WTC11 (cell line): ENCODE measurements at regions not wholly inside any gene's neighbourhood (a gene's known extent, or its start where the extent isn't known, plus 50 kb on each side); places are given as distances from the start of the nearest gene placed in this dataset.

ENCODE experiments used
- ATAC-seq: fragments of 200-7000 bp; cut with Tn5 transposase; 2 replicates; pipeline ENCODE4 v1.10.0; 2021; ENCODE audit warnings: mild to moderate bottlenecking, moderate library complexity
- CTCF ChIA-PET: fragments of 300-600 bp; sonication (Branson Sonifier 250); formaldehyde crosslinking; loops from one replicate; lab custom pipeline; 2021; ENCODE audit warnings: antibody characterized with exemption; lab: Charles Lee
- POLR2A ChIA-PET: fragments of 350-600 bp; sonication (Branson Sonifier 250); formaldehyde crosslinking; loops from one replicate; lab custom pipeline; 2021; ENCODE audit warnings: antibody characterized with exemption; lab: Charles Lee
- DNase-seq: peaks from one replicate; pipeline ENCODE4 v3.0.0; 2021; ENCODE audit warnings: low spot score
- H3K27ac Mint-ChIP-seq: 2 replicates; pipeline ENCODE4 v1.8.0; 2021; ENCODE audit warnings: mixed read lengths
- H3K27me3 Mint-ChIP-seq: 2 replicates; pipeline ENCODE4 v1.8.0; 2021; ENCODE audit warnings: low read depth, mild to moderate bottlenecking, moderate library complexity, mixed read lengths
- H3K36me3 Mint-ChIP-seq: 2 replicates; pipeline ENCODE4 v1.8.0; 2021; ENCODE audit warnings: mixed read lengths
- H3K4me1 Mint-ChIP-seq: 2 replicates; pipeline ENCODE4 v1.8.0; 2022; ENCODE audit warnings: mixed read lengths
- H3K4me3 Mint-ChIP-seq: 2 replicates; pipeline ENCODE4 v1.8.0; 2021; ENCODE audit warnings: mild to moderate bottlenecking, moderate library complexity, mixed read lengths
- H3K9me3 Mint-ChIP-seq: 2 replicates; pipeline ENCODE4 v1.8.0; 2021; ENCODE audit warnings: mixed read lengths
- ESRRA ChIP-seq: sonication (generic); formaldehyde crosslinking; IDR thresholded peaks from 2 replicates; pipeline ENCODE4 v1.8.1; 2022; ENCODE audit warnings: mild to moderate bottlenecking, missing genetic modification reagents, borderline replicate concordance
- FOXK1 ChIP-seq: sonication (generic); formaldehyde crosslinking; IDR thresholded peaks from 2 replicates; pipeline ENCODE4 v1.8.0; 2022; ENCODE audit warnings: mild to moderate bottlenecking, moderate library complexity, missing genetic modification reagents
- FOXP1 ChIP-seq: sonication (generic); formaldehyde crosslinking; IDR thresholded peaks from 2 replicates; pipeline ENCODE4 v1.8.0; 2022; ENCODE audit warnings: missing genetic modification reagents, mild to moderate bottlenecking, moderate library complexity, borderline replicate concordance
- GTF2I ChIP-seq: fragments of 250-450 bp; sonication (Bioruptor Pico); conservative IDR thresholded peaks from 2 replicates; pipeline ENCODE4 v1.4.0; 2021; ENCODE audit warnings: mild to moderate bottlenecking
- HMGA2 ChIP-seq: fragments of 250-450 bp; sonication (Bioruptor Pico); IDR thresholded peaks from 2 replicates; pipeline ENCODE4 v1.4.0; 2021; ENCODE audit warnings: mild to moderate bottlenecking, moderate library complexity
- NFE2L1 ChIP-seq: sonication (generic); formaldehyde crosslinking; IDR thresholded peaks from 2 replicates; pipeline ENCODE4 v1.8.1; 2023; ENCODE audit warnings: missing genetic modification reagents
- SMAD3 ChIP-seq: sonication (generic); formaldehyde crosslinking; IDR thresholded peaks from 2 replicates; pipeline ENCODE4 v1.8.0; 2022; ENCODE audit warnings: missing genetic modification reagents, mild to moderate bottlenecking, borderline replicate concordance
- ZBTB21 ChIP-seq: sonication (generic); formaldehyde crosslinking; IDR thresholded peaks from 2 replicates; pipeline ENCODE4 v1.8.1; 2023; ENCODE audit warnings: mild to moderate bottlenecking, missing genetic modification reagents, borderline replicate concordance
- ZNF263 ChIP-seq: sonication (generic); formaldehyde crosslinking; IDR thresholded peaks from 2 replicates; pipeline ENCODE4 v1.8.1; 2022; ENCODE audit warnings: low read depth, mild to moderate bottlenecking, moderate library complexity, missing genetic modification reagents
- ZNF317 ChIP-seq: sonication (generic); formaldehyde crosslinking; IDR thresholded peaks from 2 replicates; pipeline ENCODE4 v1.8.1; 2023; ENCODE audit warnings: low read depth, mild to moderate bottlenecking, moderate library complexity, missing genetic modification reagents, borderline replicate concordance
- TF ChIP-seq, protein P1 (sequence below): sonication (generic); formaldehyde crosslinking; IDR thresholded peaks from 2 replicates; pipeline ENCODE4 v1.8.1; 2023; ENCODE audit warnings: mild to moderate bottlenecking, missing genetic modification reagents, moderate library complexity
- TF ChIP-seq, protein P2 (sequence below): sonication (generic); formaldehyde crosslinking; IDR thresholded peaks from 2 replicates; pipeline ENCODE4 v1.8.0; 2022; ENCODE audit warnings: mild to moderate bottlenecking, missing genetic modification reagents
- TF ChIP-seq, protein P3 (sequence below): sonication (generic); formaldehyde crosslinking; IDR thresholded peaks from 2 replicates; pipeline ENCODE4 v1.8.1; 2022; ENCODE audit warnings: missing genetic modification reagents, borderline replicate concordance
- TF ChIP-seq, protein P4 (sequence below): fragments of 250-450 bp; sonication (Bioruptor Pico); IDR thresholded peaks from 2 replicates; pipeline ENCODE4 v1.9.0; 2021; ENCODE audit warnings: mild to moderate bottlenecking
- TF ChIP-seq, protein P5 (sequence below): sonication (generic); formaldehyde crosslinking; conservative IDR thresholded peaks from 2 replicates; pipeline ENCODE4 v1.8.1; 2022; ENCODE audit warnings: mild to moderate bottlenecking, missing genetic modification reagents
- TF ChIP-seq, protein P6 (sequence below): sonication (generic); formaldehyde crosslinking; IDR thresholded peaks from 2 replicates; pipeline ENCODE4 v1.8.1; 2022; ENCODE audit warnings: low read depth, mild to moderate bottlenecking, moderate library complexity, missing genetic modification reagents, borderline replicate concordance
- TF ChIP-seq, protein P7 (sequence below): sonication (generic); formaldehyde crosslinking; conservative IDR thresholded peaks from 2 replicates; pipeline ENCODE4 v1.8.1; 2023; ENCODE audit warnings: mild to moderate bottlenecking, low read depth, missing genetic modification reagents, moderate library complexity
- TF ChIP-seq, protein P8 (sequence below): sonication (generic); formaldehyde crosslinking; IDR thresholded peaks from 2 replicates; pipeline ENCODE4 v1.8.1; 2023; ENCODE audit warnings: mild to moderate bottlenecking, missing genetic modification reagents, moderate library complexity
- TF ChIP-seq, protein P9 (sequence below): sonication (generic); formaldehyde crosslinking; IDR thresholded peaks from 2 replicates; pipeline ENCODE4 v1.8.1; 2023; ENCODE audit warnings: mild to moderate bottlenecking, missing genetic modification reagents

DNA sequence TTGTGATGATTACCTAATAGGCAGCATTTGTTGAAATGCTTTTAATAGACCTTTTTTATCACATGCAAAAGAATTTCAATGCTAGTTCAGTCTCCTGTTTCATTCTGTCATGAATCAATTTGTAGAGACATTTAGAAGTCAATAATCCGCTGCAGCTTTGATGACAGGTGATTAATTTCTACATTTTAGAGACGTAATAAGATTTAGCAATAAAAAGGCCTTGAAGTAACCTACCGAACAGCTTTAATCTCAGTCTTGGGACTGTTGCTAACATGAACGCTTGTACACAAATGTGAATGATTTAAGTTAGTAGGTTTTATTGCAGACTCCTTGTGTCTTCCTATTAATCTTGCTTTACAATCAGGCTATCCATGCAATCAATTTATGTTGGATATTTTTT is 186.5 kb downstream of the MZT1 start:
- Mint-ChIP-seq H3K9me3 (no peaks in the 10 kb centered on the region), H3K27me3 (peaks cover 18% of the 10 kb centered on the region), H3K4me1 (no peaks in the 10 kb centered on the region), H3K27ac (no peak overlapping the region), H3K4me3 (no peak overlapping the region), H3K36me3 (no peaks in the 10 kb centered on the region)
- DNase-seq (no peak), ATAC-seq (no peak)
- TF ChIP-seq NFE2L1 (CRISPR knock-in tag) = no peak
- TF ChIP-seq ESRRA (CRISPR knock-in tag) = no peak
- no peak for TF ChIP-seq SMAD3
- TF ChIP-seq, protein P1, sequence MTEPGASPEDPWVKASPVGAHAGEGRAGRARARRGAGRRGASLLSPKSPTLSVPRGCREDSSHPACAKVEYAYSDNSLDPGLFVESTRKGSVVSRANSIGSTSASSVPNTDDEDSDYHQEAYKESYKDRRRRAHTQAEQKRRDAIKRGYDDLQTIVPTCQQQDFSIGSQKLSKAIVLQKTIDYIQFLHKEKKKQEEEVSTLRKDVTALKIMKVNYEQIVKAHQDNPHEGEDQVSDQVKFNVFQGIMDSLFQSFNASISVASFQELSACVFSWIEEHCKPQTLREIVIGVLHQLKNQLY (CRISPR knock-in tag) = no peak
- TF ChIP-seq ZBTB21 = no peak
- POLR2A ChIA-PET = no interaction called here
- CTCF ChIA-PET = no interaction called here

DNA sequence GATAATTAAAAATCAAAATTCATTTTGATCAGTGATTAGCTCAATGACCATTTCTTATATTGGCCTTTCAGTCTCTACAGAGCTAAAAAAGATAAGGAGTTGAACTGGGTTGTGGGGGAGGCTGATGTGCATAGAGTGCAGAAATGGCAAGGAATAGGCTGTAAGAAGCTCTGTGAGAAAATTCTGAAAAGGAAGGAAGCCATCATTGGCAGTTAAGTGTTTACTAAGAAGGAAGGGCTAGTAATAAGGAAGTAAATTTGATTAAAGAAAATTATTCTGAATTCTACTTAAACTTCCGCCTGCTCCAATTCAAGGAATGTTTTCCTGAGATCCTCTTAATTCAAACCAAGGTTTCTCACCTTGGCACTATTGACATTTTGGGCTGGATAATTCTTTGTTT is 187.5 kb downstream of the MZT1 start:
- H3K27me3 Mint-ChIP-seq = peaks cover 18% of the 10 kb centered on the region
- no peak for DNase-seq
- POLR2A ChIA-PET = no interaction called here
- no peaks in the 10 kb centered on the region for H3K9me3 Mint-ChIP-seq
- CTCF ChIA-PET = no interaction called here
- peaks cover 4% of the 10 kb centered on the region for H3K4me1 Mint-ChIP-seq
- ATAC-seq = no peak
- H3K36me3 Mint-ChIP-seq = no peaks in the 10 kb centered on the region
- H3K4me3 Mint-ChIP-seq = no peak overlapping the region
- H3K27ac Mint-ChIP-seq = no peak overlapping the region
- TF ChIP-seq, protein P2, sequence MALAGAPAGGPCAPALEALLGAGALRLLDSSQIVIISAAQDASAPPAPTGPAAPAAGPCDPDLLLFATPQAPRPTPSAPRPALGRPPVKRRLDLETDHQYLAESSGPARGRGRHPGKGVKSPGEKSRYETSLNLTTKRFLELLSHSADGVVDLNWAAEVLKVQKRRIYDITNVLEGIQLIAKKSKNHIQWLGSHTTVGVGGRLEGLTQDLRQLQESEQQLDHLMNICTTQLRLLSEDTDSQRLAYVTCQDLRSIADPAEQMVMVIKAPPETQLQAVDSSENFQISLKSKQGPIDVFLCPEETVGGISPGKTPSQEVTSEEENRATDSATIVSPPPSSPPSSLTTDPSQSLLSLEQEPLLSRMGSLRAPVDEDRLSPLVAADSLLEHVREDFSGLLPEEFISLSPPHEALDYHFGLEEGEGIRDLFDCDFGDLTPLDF (CRISPR knock-in tag) = no peak
- TF ChIP-seq FOXK1 (CRISPR knock-in tag) (no peak), FOXP1 (no peak), ZNF317 (CRISPR knock-in tag) (no peak), GTF2I (CRISPR knock-in tag) (no peak), ZNF263 (CRISPR knock-in tag) (no peak), HMGA2 (no peak)
- TF ChIP-seq, protein P1 (CRISPR knock-in tag) = no peak
- TF ChIP-seq, protein P3, sequence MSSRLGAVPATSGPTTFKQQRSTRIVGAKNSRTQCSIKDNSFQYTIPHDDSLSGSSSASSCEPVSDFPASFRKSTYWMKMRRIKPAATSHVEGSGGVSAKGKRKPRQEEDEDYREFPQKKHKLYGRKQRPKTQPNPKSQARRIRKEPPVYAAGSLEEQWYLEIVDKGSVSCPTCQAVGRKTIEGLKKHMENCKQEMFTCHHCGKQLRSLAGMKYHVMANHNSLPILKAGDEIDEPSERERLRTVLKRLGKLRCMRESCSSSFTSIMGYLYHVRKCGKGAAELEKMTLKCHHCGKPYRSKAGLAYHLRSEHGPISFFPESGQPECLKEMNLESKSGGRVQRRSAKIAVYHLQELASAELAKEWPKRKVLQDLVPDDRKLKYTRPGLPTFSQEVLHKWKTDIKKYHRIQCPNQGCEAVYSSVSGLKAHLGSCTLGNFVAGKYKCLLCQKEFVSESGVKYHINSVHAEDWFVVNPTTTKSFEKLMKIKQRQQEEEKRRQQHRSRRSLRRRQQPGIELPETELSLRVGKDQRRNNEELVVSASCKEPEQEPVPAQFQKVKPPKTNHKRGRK (CRISPR knock-in tag) = no peak
- TF ChIP-seq, protein P4, sequence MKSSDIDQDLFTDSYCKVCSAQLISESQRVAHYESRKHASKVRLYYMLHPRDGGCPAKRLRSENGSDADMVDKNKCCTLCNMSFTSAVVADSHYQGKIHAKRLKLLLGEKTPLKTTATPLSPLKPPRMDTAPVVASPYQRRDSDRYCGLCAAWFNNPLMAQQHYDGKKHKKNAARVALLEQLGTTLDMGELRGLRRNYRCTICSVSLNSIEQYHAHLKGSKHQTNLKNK = no peak
- TF ChIP-seq, protein P5, sequence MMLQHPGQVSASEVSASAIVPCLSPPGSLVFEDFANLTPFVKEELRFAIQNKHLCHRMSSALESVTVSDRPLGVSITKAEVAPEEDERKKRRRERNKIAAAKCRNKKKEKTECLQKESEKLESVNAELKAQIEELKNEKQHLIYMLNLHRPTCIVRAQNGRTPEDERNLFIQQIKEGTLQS (CRISPR knock-in tag) = no peak
- TF ChIP-seq, protein P6, sequence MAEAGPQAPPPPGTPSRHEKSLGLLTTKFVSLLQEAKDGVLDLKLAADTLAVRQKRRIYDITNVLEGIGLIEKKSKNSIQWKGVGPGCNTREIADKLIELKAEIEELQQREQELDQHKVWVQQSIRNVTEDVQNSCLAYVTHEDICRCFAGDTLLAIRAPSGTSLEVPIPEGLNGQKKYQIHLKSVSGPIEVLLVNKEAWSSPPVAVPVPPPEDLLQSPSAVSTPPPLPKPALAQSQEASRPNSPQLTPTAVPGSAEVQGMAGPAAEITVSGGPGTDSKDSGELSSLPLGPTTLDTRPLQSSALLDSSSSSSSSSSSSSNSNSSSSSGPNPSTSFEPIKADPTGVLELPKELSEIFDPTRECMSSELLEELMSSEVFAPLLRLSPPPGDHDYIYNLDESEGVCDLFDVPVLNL (CRISPR knock-in tag) = no peak
- TF ChIP-seq, protein P7, sequence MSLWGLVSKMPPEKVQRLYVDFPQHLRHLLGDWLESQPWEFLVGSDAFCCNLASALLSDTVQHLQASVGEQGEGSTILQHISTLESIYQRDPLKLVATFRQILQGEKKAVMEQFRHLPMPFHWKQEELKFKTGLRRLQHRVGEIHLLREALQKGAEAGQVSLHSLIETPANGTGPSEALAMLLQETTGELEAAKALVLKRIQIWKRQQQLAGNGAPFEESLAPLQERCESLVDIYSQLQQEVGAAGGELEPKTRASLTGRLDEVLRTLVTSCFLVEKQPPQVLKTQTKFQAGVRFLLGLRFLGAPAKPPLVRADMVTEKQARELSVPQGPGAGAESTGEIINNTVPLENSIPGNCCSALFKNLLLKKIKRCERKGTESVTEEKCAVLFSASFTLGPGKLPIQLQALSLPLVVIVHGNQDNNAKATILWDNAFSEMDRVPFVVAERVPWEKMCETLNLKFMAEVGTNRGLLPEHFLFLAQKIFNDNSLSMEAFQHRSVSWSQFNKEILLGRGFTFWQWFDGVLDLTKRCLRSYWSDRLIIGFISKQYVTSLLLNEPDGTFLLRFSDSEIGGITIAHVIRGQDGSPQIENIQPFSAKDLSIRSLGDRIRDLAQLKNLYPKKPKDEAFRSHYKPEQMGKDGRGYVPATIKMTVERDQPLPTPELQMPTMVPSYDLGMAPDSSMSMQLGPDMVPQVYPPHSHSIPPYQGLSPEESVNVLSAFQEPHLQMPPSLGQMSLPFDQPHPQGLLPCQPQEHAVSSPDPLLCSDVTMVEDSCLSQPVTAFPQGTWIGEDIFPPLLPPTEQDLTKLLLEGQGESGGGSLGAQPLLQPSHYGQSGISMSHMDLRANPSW (CRISPR knock-in tag) = no peak
- TF ChIP-seq, protein P8, sequence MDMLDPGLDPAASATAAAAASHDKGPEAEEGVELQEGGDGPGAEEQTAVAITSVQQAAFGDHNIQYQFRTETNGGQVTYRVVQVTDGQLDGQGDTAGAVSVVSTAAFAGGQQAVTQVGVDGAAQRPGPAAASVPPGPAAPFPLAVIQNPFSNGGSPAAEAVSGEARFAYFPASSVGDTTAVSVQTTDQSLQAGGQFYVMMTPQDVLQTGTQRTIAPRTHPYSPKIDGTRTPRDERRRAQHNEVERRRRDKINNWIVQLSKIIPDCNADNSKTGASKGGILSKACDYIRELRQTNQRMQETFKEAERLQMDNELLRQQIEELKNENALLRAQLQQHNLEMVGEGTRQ = no peak
- TF ChIP-seq, protein P9, sequence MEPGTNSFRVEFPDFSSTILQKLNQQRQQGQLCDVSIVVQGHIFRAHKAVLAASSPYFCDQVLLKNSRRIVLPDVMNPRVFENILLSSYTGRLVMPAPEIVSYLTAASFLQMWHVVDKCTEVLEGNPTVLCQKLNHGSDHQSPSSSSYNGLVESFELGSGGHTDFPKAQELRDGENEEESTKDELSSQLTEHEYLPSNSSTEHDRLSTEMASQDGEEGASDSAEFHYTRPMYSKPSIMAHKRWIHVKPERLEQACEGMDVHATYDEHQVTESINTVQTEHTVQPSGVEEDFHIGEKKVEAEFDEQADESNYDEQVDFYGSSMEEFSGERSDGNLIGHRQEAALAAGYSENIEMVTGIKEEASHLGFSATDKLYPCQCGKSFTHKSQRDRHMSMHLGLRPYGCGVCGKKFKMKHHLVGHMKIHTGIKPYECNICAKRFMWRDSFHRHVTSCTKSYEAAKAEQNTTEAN (CRISPR knock-in tag) = no peak
